CD4-positive, CD25-positive, alpha-beta regulatory T cell (primary cell): ENCODE measurements at regions not wholly inside any gene's neighbourhood (a gene's known extent, or its start where the extent isn't known, plus 50 kb on each side); places are given as distances from the start of the nearest gene placed in this dataset.
"Not testable (repeated sequence)": the region's sequence is repeated elsewhere in the genome, so short reads cannot be mapped to it uniquely, and the experiment has no call there.

Experiments used
- ATAC-seq, 2 donors: fragments of 150-1000 bp; cut with Tn5 transposase; one replicate each; pipeline ENCODE4 v1.10.0; 2021; ENCODE audit warnings: low read depth in 2 of 2, moderate number of reproducible peaks in 2 of 2, moderate library complexity in 1 of 2
- DNase-seq, 3 donors: peaks; one replicate each; pipeline versions ENCODE4 v3.0.0 to v3.0.0-alpha.2; 2012 to 2022; ENCODE audit warnings: mixed read lengths in 1 of 3
- H3K27ac ChIP-seq: one replicate; pipeline ENCODE4 v1.7.0; 2013; ENCODE audit warnings: mild to moderate bottlenecking, low read length; ENCODE audit not compliant: insufficient read depth, poor library complexity, severe bottlenecking
- H3K27me3 ChIP-seq: one replicate; pipeline ENCODE4 v1.7.0; 2013; ENCODE audit warnings: low read length; ENCODE audit not compliant: control insufficient read depth, insufficient read depth
- H3K36me3 ChIP-seq: one replicate; pipeline ENCODE4 v1.7.0; 2013; ENCODE audit warnings: mild to moderate bottlenecking, low read length, moderate library complexity; ENCODE audit not compliant: control insufficient read depth, insufficient read depth
- H3K4me1 ChIP-seq: 2 replicates; pipeline ENCODE4 v1.7.0; 2013; ENCODE audit warnings: mild to moderate bottlenecking, low read length; ENCODE audit not compliant: insufficient read depth, control insufficient read depth, poor library complexity, severe bottlenecking
- H3K4me3 ChIP-seq: one replicate; pipeline ENCODE4 v1.7.0; 2013; ENCODE audit warnings: low read depth, mild to moderate bottlenecking, low read length, moderate library complexity
- H3K9me3 ChIP-seq, 2 experiments: 1 replicate in 1 of 2; 2 replicates in 1 of 2; pipeline ENCODE4 v1.7.0; 2013; ENCODE audit warnings: low read length in 2 of 2, mild to moderate bottlenecking in 1 of 2, moderate library complexity in 1 of 2; ENCODE audit not compliant: control insufficient read depth in 2 of 2
- H3K27ac Mint-ChIP-seq, 3 donors: one replicate each; pipeline ENCODE4 v1.8.0; 2020 to 2022; ENCODE audit warnings: mild to moderate bottlenecking in 3 of 3, mixed read lengths in 3 of 3, moderate library complexity in 2 of 3
- H3K27me3 Mint-ChIP-seq: one replicate; pipeline ENCODE4 v1.8.0; 2022; ENCODE audit warnings: mild to moderate bottlenecking, mixed read lengths
- H3K36me3 Mint-ChIP-seq: one replicate; pipeline ENCODE4 v1.8.0; 2020; ENCODE audit warnings: mixed read lengths
- H3K4me1 Mint-ChIP-seq, 4 donors: one replicate each; pipeline ENCODE4 v1.8.0; 2020 to 2022; ENCODE audit warnings: mixed read lengths in 4 of 4, mild to moderate bottlenecking in 1 of 4
- H3K4me3 Mint-ChIP-seq, 4 donors: one replicate each; pipeline ENCODE4 v1.8.0; 2020 to 2022; ENCODE audit warnings: mild to moderate bottlenecking in 4 of 4, mixed read lengths in 4 of 4, moderate library complexity in 3 of 4
- H3K9me3 Mint-ChIP-seq, 7 donors: one replicate each; pipeline ENCODE4 v1.8.0; 2020 to 2022; ENCODE audit warnings: mixed read lengths in 7 of 7, mild to moderate bottlenecking in 3 of 7, moderate library complexity in 2 of 7

DNA sequence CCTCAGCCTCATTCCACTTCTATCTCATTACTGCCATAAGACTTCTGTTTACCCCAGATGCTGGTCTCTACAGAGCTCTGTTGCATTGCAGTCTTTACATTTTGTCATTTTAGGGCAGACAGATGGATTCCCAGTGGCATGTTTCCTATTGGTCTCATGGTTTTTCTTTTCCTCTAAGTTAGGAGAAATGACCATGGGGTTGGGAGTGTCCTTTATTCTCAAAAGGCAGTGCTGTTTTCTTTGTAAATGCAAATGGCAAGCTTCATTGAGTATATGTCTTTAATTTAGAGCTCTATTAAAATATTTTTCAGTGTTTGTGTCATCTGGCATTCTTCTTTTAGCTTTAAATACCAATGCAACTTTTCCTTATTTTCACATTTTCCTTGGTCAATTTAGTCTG, 57.0 kb downstream of the MSTN start:
- Histone ChIP-seq H3K36me3 (no peaks in the 10 kb centered on the region), H3K4me3 (no peak overlapping the region), H3K27me3 (peaks cover 4% of the 10 kb centered on the region), H3K4me1 (no peaks in the 10 kb centered on the region), H3K27ac (no peak overlapping the region), H3K9me3 (no peaks in the 10 kb centered on the region)
- no peaks in the 10 kb centered on the region for H3K4me1 Mint-ChIP-seq
- H3K9me3 Mint-ChIP-seq: peaks cover 0 to 5% (median 1%) of the 10 kb centered on the region in 7 donors
- no peak for ATAC-seq
- H3K27ac Mint-ChIP-seq: no peak overlapping the region
- H3K27me3 Mint-ChIP-seq: no peaks in the 10 kb centered on the region
- H3K4me3 Mint-ChIP-seq: no peak overlapping the region
- no peak for DNase-seq
- no peaks in the 10 kb centered on the region for H3K36me3 Mint-ChIP-seq

DNA sequence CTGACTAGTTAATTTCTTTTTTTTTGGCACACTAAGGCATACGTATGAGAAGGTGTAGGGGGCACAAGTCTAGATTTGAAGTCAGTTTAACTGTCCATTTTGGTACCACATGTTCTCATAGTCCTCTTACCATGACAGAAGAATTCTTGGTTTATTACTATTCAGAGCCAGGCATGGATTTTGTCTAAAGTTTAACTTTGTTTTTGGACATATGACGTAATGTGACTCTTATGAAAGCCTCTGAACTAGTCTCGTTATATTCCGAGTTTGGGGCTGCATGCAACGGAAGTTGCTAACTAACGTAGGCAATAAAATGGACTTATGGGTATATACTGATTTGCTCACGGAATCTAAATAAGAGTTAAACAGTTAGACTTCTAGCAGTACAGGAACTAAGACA, 62.9 kb downstream of the MSTN start:
- H3K27ac ChIP-seq: no peak overlapping the region
- Mint-ChIP-seq H3K27ac (no peak overlapping the region), H3K4me3 (no peak overlapping the region), H3K27me3 (no peaks in the 10 kb centered on the region), H3K4me1 (no peaks in the 10 kb centered on the region), H3K9me3 (peaks cover 0 to 30% (median 13%) of the 10 kb centered on the region in 7 donors), H3K36me3 (no peaks in the 10 kb centered on the region)
- peaks cover 4% of the 10 kb centered on the region for H3K27me3 ChIP-seq
- H3K4me3 ChIP-seq: no peak overlapping the region
- DNase-seq (no peak), ATAC-seq (no peak)
- no peaks in the 10 kb centered on the region for H3K36me3 ChIP-seq
- H3K4me1 ChIP-seq: no peaks in the 10 kb centered on the region
- H3K9me3 ChIP-seq: peaks cover 3 to 12% of the 10 kb centered on the region in 2 experiments

DNA sequence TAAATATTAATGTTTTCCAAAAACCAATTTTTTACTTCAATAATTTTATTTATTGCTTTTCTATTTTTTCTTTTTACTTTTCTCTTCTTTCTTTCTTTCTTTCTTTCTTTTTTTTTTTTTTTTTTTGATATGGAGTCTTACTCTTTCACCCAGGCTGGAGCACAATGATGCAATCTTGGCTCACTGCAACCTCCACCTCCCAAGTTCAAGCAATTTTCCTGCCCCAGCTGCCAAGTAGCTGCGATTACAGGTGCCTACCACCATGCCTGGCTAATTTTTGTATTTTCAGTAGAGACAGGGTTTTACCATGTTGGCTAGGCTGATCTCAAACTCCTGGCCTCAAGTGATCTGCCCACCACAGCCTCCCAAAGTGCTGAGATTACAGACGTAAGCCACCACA, 63.9 kb downstream of the MSTN start:
- not testable (repeated sequence) for H3K27ac ChIP-seq, H3K4me3 Mint-ChIP-seq, H3K4me1 ChIP-seq, H3K36me3 ChIP-seq, H3K36me3 Mint-ChIP-seq, H3K4me1 Mint-ChIP-seq, H3K27me3 Mint-ChIP-seq, DNase-seq, H3K4me3 ChIP-seq, H3K27me3 ChIP-seq, ATAC-seq
- H3K9me3 ChIP-seq: peaks cover 3 to 12% of the 10 kb centered on the region in 2 experiments
- Mint-ChIP-seq H3K27ac (peak overlapping the region in 1 of 3 donors; percentile 46), H3K9me3 (peaks cover 0 to 32% (median 10%) of the 10 kb centered on the region in 7 donors)

DNA sequence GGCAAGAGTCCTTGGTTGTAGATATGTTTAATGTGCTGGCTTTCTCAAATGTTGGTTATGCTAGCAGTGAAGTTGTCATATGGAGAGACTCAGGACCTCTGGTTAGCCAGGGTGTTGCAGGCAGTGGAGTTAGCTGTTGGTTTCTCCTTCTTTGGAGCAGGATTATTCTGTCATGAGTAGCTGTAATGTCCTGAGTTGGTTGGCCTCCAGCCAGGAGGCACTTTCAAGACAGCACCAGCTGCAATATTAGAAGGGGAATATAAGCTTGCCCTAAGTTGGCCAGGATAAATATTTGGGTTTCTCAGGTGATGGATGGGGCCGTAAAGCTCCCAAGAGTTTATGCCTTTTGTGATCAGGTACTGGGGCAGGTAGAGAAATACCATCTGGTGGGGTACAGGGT, 65.5 kb downstream of the MSTN start:
- H3K4me1 Mint-ChIP-seq: no peaks in the 10 kb centered on the region
- H3K27ac Mint-ChIP-seq: no peak overlapping the region
- H3K9me3 Mint-ChIP-seq: peaks cover 0 to 38% (median 9%) of the 10 kb centered on the region in 7 donors
- ATAC-seq (no peak), DNase-seq (no peak)
- no peak overlapping the region for H3K4me3 Mint-ChIP-seq
- H3K27ac ChIP-seq: no peak overlapping the region
- H3K27me3 Mint-ChIP-seq: peaks cover 10% of the 10 kb centered on the region
- peaks cover 4% of the 10 kb centered on the region for H3K27me3 ChIP-seq
- H3K36me3 ChIP-seq: no peaks in the 10 kb centered on the region
- no peaks in the 10 kb centered on the region for H3K4me1 ChIP-seq
- H3K4me3 ChIP-seq: no peak overlapping the region
- H3K9me3 ChIP-seq: peaks cover 3 to 12% of the 10 kb centered on the region in 2 experiments
- H3K36me3 Mint-ChIP-seq: no peaks in the 10 kb centered on the region

DNA sequence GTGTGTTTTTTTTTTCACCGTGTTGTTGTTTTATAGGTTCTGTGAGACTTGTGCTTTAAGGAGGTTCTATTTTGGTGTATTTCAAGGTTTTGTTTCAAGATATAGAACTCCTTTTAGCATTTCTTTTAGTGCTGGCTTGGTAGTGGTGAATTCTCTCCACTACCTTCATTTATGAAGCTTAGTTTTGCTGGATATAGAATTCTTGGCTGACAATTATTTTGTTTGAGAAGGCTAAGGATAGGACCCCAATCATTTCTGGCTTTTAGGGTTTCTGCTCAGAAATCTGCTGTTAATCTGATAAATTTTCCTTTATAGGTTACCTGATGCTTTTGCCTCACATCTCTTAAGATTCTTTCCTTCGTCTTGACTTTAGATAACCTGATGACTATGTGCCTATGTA, 66.8 kb downstream of the MSTN start:
- H3K27me3 Mint-ChIP-seq: peaks cover 10% of the 10 kb centered on the region
- no peak for DNase-seq
- no peak overlapping the region for H3K4me3 Mint-ChIP-seq

DNA sequence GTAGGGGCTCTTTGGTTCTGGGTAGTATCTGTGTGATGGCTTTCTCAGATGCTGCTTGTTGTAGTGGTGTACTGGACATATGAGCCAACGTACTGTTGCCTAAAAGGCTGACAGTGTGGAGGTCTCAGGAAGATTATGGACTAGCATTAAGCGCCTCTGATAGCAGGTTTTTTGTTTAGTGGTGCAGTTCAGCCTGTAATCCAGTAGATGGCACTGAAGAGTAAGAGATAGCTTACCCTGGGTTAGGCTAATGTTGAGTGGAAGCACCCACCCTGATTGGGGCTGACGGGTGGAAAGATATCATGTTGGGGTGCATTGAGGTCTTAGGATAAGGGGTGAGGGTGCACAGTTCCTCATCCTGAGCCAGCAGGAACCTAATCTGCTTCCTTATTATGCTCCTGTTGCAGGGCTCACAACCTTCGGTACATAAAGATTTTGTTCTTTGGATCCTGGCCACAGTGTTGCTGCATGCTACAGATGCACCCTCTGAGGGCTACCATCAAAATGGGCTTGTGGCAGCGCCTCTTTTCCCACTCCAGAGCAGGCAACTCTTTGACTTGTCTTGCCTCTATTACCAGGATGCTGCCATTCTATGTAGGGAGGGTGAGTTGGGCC, 79.6 kb downstream of the MSTN start:
- Histone ChIP-seq H3K9me3 (peaks cover 9 to 42% of the 10 kb centered on the region in 2 experiments), H3K27ac (no peak overlapping the region), H3K27me3 (peaks cover 2% of the 10 kb centered on the region), H3K4me3 (no peak overlapping the region), H3K4me1 (no peaks in the 10 kb centered on the region), H3K36me3 (no peaks in the 10 kb centered on the region)
- Mint-ChIP-seq H3K27ac (no peak overlapping the region), H3K4me1 (no peaks in the 10 kb centered on the region), H3K27me3 (peaks cover 7% of the 10 kb centered on the region), H3K36me3 (no peaks in the 10 kb centered on the region), H3K4me3 (no peak overlapping the region), H3K9me3 (peaks cover 4 to 46% (median 9%) of the 10 kb centered on the region in 7 donors)
- DNase-seq (peak in 1 of 3 donors; percentile 12), ATAC-seq (no peak)

More for the DNA sequence above, 66.8 kb downstream of the MSTN start:
- Mint-ChIP-seq H3K9me3 (peaks cover 0 to 38% (median 11%) of the 10 kb centered on the region in 7 donors), H3K4me1 (no peaks in the 10 kb centered on the region), H3K27ac (no peak overlapping the region), H3K36me3 (no peaks in the 10 kb centered on the region)
- peaks cover 3 to 12% of the 10 kb centered on the region in 2 experiments for H3K9me3 ChIP-seq
- no peak for ATAC-seq
- no peaks in the 10 kb centered on the region for H3K4me1 ChIP-seq
- H3K4me3 ChIP-seq: no peak overlapping the region
- no peak overlapping the region for H3K27ac ChIP-seq
- no peaks in the 10 kb centered on the region for H3K27me3 ChIP-seq
- H3K36me3 ChIP-seq: no peaks in the 10 kb centered on the region

DNA sequence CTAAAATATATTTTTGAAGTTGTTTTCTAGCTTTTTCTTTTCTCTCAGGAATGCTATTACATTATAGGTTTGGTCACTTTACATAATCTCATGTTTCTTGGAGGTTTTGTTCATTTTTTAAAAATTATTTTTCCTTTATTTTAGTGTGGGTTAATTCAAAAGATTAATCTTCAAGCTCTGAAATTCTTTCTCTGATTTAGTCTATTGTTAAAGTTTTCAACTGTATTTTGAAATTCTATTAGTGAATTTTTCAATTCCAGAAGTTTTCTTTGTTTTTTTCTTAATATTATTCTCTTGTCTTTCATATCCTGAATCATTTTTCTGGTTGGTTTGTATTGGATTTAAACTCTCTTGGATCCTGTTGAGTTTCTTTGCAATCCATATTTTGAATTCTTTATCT, 80.4 kb downstream of the MSTN start:
- no peak overlapping the region for H3K4me3 ChIP-seq
- Mint-ChIP-seq H3K36me3 (no peaks in the 10 kb centered on the region), H3K27me3 (peaks cover 7% of the 10 kb centered on the region), H3K9me3 (peaks cover 0 to 45% (median 9%) of the 10 kb centered on the region in 7 donors), H3K27ac (no peak overlapping the region), H3K4me3 (no peak overlapping the region), H3K4me1 (no peaks in the 10 kb centered on the region)
- ATAC-seq: no peak
- H3K27me3 ChIP-seq: peaks cover 2% of the 10 kb centered on the region
- peaks cover 9 to 42% of the 10 kb centered on the region in 2 experiments for H3K9me3 ChIP-seq
- H3K4me1 ChIP-seq: no peaks in the 10 kb centered on the region
- no peak for DNase-seq
- no peaks in the 10 kb centered on the region for H3K36me3 ChIP-seq
- no peak overlapping the region for H3K27ac ChIP-seq

DNA sequence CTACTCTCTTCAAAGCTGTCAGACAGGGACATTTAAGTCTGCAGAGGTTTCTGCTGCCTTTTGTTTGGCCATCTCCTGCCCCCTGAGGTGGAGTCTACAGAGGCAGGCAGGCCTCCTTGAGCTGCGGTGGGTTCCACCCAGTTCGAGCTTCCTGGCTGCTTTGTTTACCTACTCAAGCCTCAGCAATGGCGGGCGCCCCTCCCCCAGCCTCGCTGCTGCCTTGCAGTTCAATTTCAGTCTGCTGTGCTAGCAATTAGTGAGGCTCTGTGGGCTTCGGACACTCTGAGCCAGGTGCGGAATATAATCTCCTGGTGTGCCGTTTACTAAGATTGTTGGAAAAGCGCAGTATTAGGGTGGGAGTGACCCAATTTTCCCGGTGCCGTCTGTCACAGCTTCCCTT, 86.0 kb downstream of the MSTN start:
- H3K4me1 ChIP-seq, H3K27me3 ChIP-seq, H3K27me3 Mint-ChIP-seq, H3K27ac Mint-ChIP-seq, H3K36me3 Mint-ChIP-seq, H3K4me1 Mint-ChIP-seq, H3K4me3 Mint-ChIP-seq, DNase-seq, H3K4me3 ChIP-seq, ATAC-seq, H3K27ac ChIP-seq, H3K36me3 ChIP-seq: not testable (repeated sequence)
- peaks cover 0 to 11% of the 10 kb centered on the region in 2 experiments for H3K9me3 ChIP-seq
- peaks cover 0 to 21% (median 7%) of the 10 kb centered on the region in 7 donors for H3K9me3 Mint-ChIP-seq
